ENCODE measurements at regions not wholly inside any gene's neighbourhood (a gene's known extent, or its start where the extent isn't known, plus 50 kb on each side); places are given as distances from the start of the nearest gene placed in this dataset.

DNA sequence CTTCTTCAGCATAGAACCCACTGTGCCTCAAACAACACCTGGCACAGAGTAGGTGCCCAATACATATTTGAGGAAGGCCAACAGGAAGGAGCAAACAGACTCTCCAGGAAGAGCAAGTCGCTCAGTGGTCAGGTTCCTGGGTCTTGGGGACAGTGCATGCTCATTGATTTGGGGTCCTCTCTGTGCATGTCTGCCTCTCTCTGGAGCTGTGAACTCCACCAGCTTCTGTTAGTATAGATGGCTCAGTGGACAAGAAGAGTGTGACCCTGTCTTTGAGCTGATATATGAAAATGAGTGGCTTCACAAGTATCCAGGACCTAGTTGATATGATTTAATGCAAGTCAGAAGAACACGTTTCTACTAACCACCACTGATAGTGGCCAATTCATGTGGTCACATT, 98.7 kb downstream of the KCTD15 start:
- TF ChIP-seq, protein P1, sequence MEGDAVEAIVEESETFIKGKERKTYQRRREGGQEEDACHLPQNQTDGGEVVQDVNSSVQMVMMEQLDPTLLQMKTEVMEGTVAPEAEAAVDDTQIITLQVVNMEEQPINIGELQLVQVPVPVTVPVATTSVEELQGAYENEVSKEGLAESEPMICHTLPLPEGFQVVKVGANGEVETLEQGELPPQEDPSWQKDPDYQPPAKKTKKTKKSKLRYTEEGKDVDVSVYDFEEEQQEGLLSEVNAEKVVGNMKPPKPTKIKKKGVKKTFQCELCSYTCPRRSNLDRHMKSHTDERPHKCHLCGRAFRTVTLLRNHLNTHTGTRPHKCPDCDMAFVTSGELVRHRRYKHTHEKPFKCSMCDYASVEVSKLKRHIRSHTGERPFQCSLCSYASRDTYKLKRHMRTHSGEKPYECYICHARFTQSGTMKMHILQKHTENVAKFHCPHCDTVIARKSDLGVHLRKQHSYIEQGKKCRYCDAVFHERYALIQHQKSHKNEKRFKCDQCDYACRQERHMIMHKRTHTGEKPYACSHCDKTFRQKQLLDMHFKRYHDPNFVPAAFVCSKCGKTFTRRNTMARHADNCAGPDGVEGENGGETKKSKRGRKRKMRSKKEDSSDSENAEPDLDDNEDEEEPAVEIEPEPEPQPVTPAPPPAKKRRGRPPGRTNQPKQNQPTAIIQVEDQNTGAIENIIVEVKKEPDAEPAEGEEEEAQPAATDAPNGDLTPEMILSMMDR (IDR thresholded peaks at IDR 0.05; ENCODE audit: insufficient read depth, low read length), result no peak
- TF ChIP-seq POLR2AphosphoS5 (IDR thresholded peaks at IDR 0.05; ENCODE audit: low read depth) (no peak), GABPA (IDR thresholded peaks at IDR 0.05; ENCODE audit: low read depth) (no peak), SPI1 (IDR thresholded peaks at IDR 0.05; ENCODE audit: borderline replicate concordance, low read depth) (no peak)
- TF ChIP-seq, protein P2, sequence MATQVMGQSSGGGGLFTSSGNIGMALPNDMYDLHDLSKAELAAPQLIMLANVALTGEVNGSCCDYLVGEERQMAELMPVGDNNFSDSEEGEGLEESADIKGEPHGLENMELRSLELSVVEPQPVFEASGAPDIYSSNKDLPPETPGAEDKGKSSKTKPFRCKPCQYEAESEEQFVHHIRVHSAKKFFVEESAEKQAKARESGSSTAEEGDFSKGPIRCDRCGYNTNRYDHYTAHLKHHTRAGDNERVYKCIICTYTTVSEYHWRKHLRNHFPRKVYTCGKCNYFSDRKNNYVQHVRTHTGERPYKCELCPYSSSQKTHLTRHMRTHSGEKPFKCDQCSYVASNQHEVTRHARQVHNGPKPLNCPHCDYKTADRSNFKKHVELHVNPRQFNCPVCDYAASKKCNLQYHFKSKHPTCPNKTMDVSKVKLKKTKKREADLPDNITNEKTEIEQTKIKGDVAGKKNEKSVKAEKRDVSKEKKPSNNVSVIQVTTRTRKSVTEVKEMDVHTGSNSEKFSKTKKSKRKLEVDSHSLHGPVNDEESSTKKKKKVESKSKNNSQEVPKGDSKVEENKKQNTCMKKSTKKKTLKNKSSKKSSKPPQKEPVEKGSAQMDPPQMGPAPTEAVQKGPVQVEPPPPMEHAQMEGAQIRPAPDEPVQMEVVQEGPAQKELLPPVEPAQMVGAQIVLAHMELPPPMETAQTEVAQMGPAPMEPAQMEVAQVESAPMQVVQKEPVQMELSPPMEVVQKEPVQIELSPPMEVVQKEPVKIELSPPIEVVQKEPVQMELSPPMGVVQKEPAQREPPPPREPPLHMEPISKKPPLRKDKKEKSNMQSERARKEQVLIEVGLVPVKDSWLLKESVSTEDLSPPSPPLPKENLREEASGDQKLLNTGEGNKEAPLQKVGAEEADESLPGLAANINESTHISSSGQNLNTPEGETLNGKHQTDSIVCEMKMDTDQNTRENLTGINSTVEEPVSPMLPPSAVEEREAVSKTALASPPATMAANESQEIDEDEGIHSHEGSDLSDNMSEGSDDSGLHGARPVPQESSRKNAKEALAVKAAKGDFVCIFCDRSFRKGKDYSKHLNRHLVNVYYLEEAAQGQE (IDR thresholded peaks at IDR 0.05; ENCODE audit: insufficient replicate concordance, low read depth), result no peak

Measured in HL-60 (cell line).